Brain microvascular endothelial cell (primary cell): ENCODE measurements at regions not wholly inside any gene's neighbourhood (a gene's known extent, or its start where the extent isn't known, plus 50 kb on each side); places are given as distances from the start of the nearest gene placed in this dataset.
A peak's percentile ranks its signal among the peaks of the same experiment; 100 is the strongest.

ENCODE experiments used
- DNase-seq: peaks from one replicate; pipeline ENCODE4 v3.0.0-alpha.2; 2020
- H3K27ac ChIP-seq: fragments of 250-450 bp; sonication (Bioruptor Pico); 2 replicates; pipeline ENCODE4 v1.5.1; 2020; ENCODE audit warnings: mild to moderate bottlenecking, moderate library complexity
- H3K27me3 ChIP-seq: fragments of 250-450 bp; sonication (Bioruptor Pico); replicated peaks from 2 replicates; pipeline ENCODE4 v1.5.1; 2020; ENCODE audit warnings: mild to moderate bottlenecking
- H3K36me3 ChIP-seq: fragments of 250-450 bp; sonication (Bioruptor Pico); replicated peaks from 2 replicates; pipeline ENCODE4 v1.5.1; 2020; ENCODE audit warnings: mild to moderate bottlenecking
- H3K4me3 ChIP-seq: 2 replicates; pipeline ENCODE4 v1.5.1; 2011; ENCODE audit warnings: low read depth, mild to moderate bottlenecking, control low read depth, low read length, moderate library complexity
- CTCF ChIP-seq: IDR thresholded peaks from 2 replicates; pipeline ENCODE4 v1.5.1; 2011; ENCODE audit warnings: low read depth, mild to moderate bottlenecking, moderate library complexity, low read length, control low read depth, inconsistent platforms; ENCODE audit errors: missing control alignments
- in situ Hi-C: cut with HindIII; loops from 2 replicates; pipeline ENCODE4 v1.10.0; 2017; ENCODE audit warnings: low sequenced_read_pairs, low pct_ligation_motif_present

GRCh38 chr3:16658004-16658924, 53.0 kb upstream of the DAZL start:
- TF ChIP-seq CTCF: peak; percentile 57
- H3K27me3 ChIP-seq: no peaks in the 10 kb centered on the region
- H3K4me3 ChIP-seq: no peak overlapping the region
- no peak for DNase-seq
- H3K27ac ChIP-seq: no peak overlapping the region
- no peaks in the 10 kb centered on the region for H3K36me3 ChIP-seq
- in situ Hi-C loops: no loop called here

GRCh38 chr3:16658925-16659793, 53.9 kb upstream of the DAZL start:
- no peak overlapping the region for H3K4me3 ChIP-seq
- no peak for TF ChIP-seq CTCF
- no peaks in the 10 kb centered on the region for H3K27me3 ChIP-seq
- in situ Hi-C loops: no loop called here
- no peaks in the 10 kb centered on the region for H3K36me3 ChIP-seq
- DNase-seq: no peak
- no peak overlapping the region for H3K27ac ChIP-seq

- Histone ChIP-seq H3K27me3 (no peaks in the 10 kb centered on the region), H3K4me3 (no peak overlapping the region), H3K27ac (no peak overlapping the region), H3K36me3 (no peaks in the 10 kb centered on the region)
- TF ChIP-seq CTCF: no peak
- in situ Hi-C loops: no loop called here
- DNase-seq: no peak
Observed at GRCh38 chr3:16663854-16664712, 58.9 kb upstream of the DAZL start.

GRCh38 chr3:16665282-16665741, 60.1 kb upstream of the DAZL start:
- H3K27me3 ChIP-seq: no peaks in the 10 kb centered on the region
- in situ Hi-C loops: no loop called here
- H3K4me3 ChIP-seq: no peak overlapping the region
- H3K27ac ChIP-seq: no peak overlapping the region
- TF ChIP-seq CTCF: no peak
- DNase-seq: peak; percentile 59
- no peaks in the 10 kb centered on the region for H3K36me3 ChIP-seq

- H3K27ac ChIP-seq: no peak overlapping the region
- no peaks in the 10 kb centered on the region for H3K27me3 ChIP-seq
- no peak for DNase-seq
- H3K4me3 ChIP-seq: no peak overlapping the region
- H3K36me3 ChIP-seq: no peaks in the 10 kb centered on the region
- in situ Hi-C loops: no loop called here
- no peak for TF ChIP-seq CTCF
Observed at GRCh38 chr3:16666206-16666605, 61.0 kb upstream of the DAZL start.
